AG04450 (cell line): ENCODE measurements at regions not wholly inside any gene's neighbourhood (a gene's known extent, or its start where the extent isn't known, plus 50 kb on each side); places are given as distances from the start of the nearest gene placed in this dataset.
"Not testable (repeated sequence)": the region's sequence is repeated elsewhere in the genome, so short reads cannot be mapped to it uniquely, and the experiment has no call there.

Experiments used
- CTCF ChIA-PET: fragments of 300-600, 350-600 bp; formaldehyde crosslinking; extraction: SDS; loops from one replicate; lab custom pipeline; 2022; ENCODE audit warnings: antibody characterized with exemption, inconsistent platforms; lab: Charles Lee
- POLR2A ChIA-PET: fragments of 350-600 bp; formaldehyde crosslinking; extraction: SDS; loops from one replicate; lab custom pipeline; 2021; ENCODE audit warnings: antibody characterized with exemption, inconsistent platforms; lab: Yijun Ruan, JAX
- DNase-seq: peaks from one replicate; pipeline ENCODE4 v3.0.0-alpha.2; 2011; ENCODE audit warnings: low read depth, low spot score
- H3K27ac ChIP-seq: one replicate; pipeline ENCODE4 v1.5.1; 2012; ENCODE audit warnings: low read depth, low read length, control low read depth
- H3K27me3 ChIP-seq: one replicate; pipeline ENCODE4 v1.6.0; 2012; ENCODE audit warnings: low read length; ENCODE audit not compliant: control insufficient read depth, insufficient read depth
- H3K4me3 ChIP-seq: 2 replicates; pipeline ENCODE4 v1.5.1; 2011; ENCODE audit warnings: mild to moderate bottlenecking, low read depth, low read length, control low read depth
- H3K9me3 ChIP-seq: 2 replicates; pipeline ENCODE4 v1.5.1; 2012; ENCODE audit warnings: low read length; ENCODE audit not compliant: control insufficient read depth, insufficient read depth
- CTCF ChIP-seq: IDR thresholded peaks from 2 replicates; pipeline ENCODE4 v1.5.1; 2011; ENCODE audit warnings: low read depth, low read length, control low read depth, inconsistent platforms

GRCh38 chr12:63450816-63451215 is 217.5 kb downstream of the DPY19L2 start:
- H3K9me3 ChIP-seq, result no peaks in the 10 kb centered on the region
- CTCF ChIA-PET, result no interaction called here
- POLR2A ChIA-PET, result no interaction called here
- no peak overlapping the region for H3K4me3 ChIP-seq
- H3K27ac ChIP-seq, result no peak overlapping the region
- no peak for TF ChIP-seq CTCF
- no peaks in the 10 kb centered on the region for H3K27me3 ChIP-seq
- DNase-seq, result no peak

GRCh38 chr12:63450334-63450733 is 218.0 kb downstream of the DPY19L2 start:
- ChIA-PET CTCF (no interaction called here), POLR2A (no interaction called here)
- Histone ChIP-seq H3K27ac (no peak overlapping the region), H3K4me3 (no peak overlapping the region), H3K9me3 (no peaks in the 10 kb centered on the region), H3K27me3 (no peaks in the 10 kb centered on the region)
- no peak for DNase-seq
- TF ChIP-seq CTCF, result no peak

- TF ChIP-seq CTCF, result no peak
- Histone ChIP-seq H3K27me3 (no peaks in the 10 kb centered on the region), H3K4me3 (no peak overlapping the region), H3K27ac (no peak overlapping the region), H3K9me3 (no peaks in the 10 kb centered on the region)
- POLR2A ChIA-PET, result no interaction called here
- CTCF ChIA-PET, result interaction anchor here (1.3 kb wide), 1 partner anchor 25 kb away, joined by 3 read pairs; no protein-coding TSS in a partner anchor
- no peak for DNase-seq
Observed at GRCh38 chr12:63445224-63445880, 222.9 kb downstream of the DPY19L2 start.

GRCh38 chr12:63440048-63440447 is 228.2 kb downstream of the DPY19L2 start:
- TF ChIP-seq CTCF, result no peak
- CTCF ChIA-PET, result no interaction called here
- POLR2A ChIA-PET, result no interaction called here

GRCh38 chr12:63434384-63434783 is 233.9 kb downstream of the DPY19L2 start:
- H3K9me3 ChIP-seq, POLR2A ChIA-PET, H3K4me3 ChIP-seq, H3K27me3 ChIP-seq, H3K27ac ChIP-seq, DNase-seq: not testable (repeated sequence)
- CTCF ChIA-PET, result interaction anchor here (1.0 kb wide), 1 partner anchor 14 kb away, joined by 3 read pairs; no protein-coding TSS in a partner anchor

More at GRCh38 chr12:63440048-63440447, 228.2 kb downstream of the DPY19L2 start:
- H3K27me3 ChIP-seq, result no peaks in the 10 kb centered on the region
- H3K27ac ChIP-seq, result no peak overlapping the region
- H3K4me3 ChIP-seq, result no peak overlapping the region
- no peaks in the 10 kb centered on the region for H3K9me3 ChIP-seq
- no peak for DNase-seq

- H3K27me3 ChIP-seq, H3K4me3 ChIP-seq, DNase-seq, POLR2A ChIA-PET, H3K27ac ChIP-seq, H3K9me3 ChIP-seq: not testable (repeated sequence)
- CTCF ChIA-PET, result interaction anchor here (1.3 kb wide), 1 partner anchor 8 kb away, joined by 6 read pairs; no protein-coding TSS in a partner anchor
Observed at GRCh38 chr12:63427969-63428368, 240.3 kb downstream of the DPY19L2 start.

GRCh38 chr12:63427029-63427428 is 241.3 kb downstream of the DPY19L2 start:
- H3K4me3 ChIP-seq, H3K27me3 ChIP-seq, POLR2A ChIA-PET, H3K27ac ChIP-seq, H3K9me3 ChIP-seq, DNase-seq, CTCF ChIA-PET: not testable (repeated sequence)
